Peyer's patch (tissue), 4 donors: ENCODE measurements at regions not wholly inside any gene's neighbourhood (a gene's known extent, or its start where the extent isn't known, plus 50 kb on each side); places are given as distances from the start of the nearest gene placed in this dataset.

ENCODE experiments used
- DNase-seq, 3 donors: peaks; one replicate each; pipeline ENCODE4 v3.0.0-alpha.2; 2017 to 2019
- H3K27ac ChIP-seq, 4 donors: fragments of 200-600 bp; sonication (generic); one replicate each; pipeline ENCODE4 v1.5.1; 2016 to 2019
- H3K27me3 ChIP-seq, 2 donors: fragments of 200-600 bp; sonication (generic); one replicate each; pipeline ENCODE4 v1.5.1; 2019
- H3K36me3 ChIP-seq, 3 donors: fragments of 200-600 bp; sonication (generic); one replicate each; pipeline ENCODE4 v1.5.1; 2016 to 2019
- H3K4me1 ChIP-seq, 4 donors: fragments of 200-600 bp; sonication (generic); one replicate each; pipeline ENCODE4 v1.5.1; 2016 to 2019
- H3K4me3 ChIP-seq, 4 donors: fragments of 200-600 bp; sonication (generic); 1 replicate in 3 of 4; 2 replicates in 1 of 4; pipeline ENCODE4 v1.5.1; 2016 to 2019; ENCODE audit warnings: mild to moderate bottlenecking in 1 of 4
- H3K9me3 ChIP-seq, 4 donors: fragments of 200-600 bp; sonication (generic); one replicate each; pipeline ENCODE4 v1.5.1; 2016 to 2019; ENCODE audit warnings: mild to moderate bottlenecking in 1 of 4
- CTCF ChIP-seq, 6 experiments: fragments of 450-650 bp in 4 of 6; fragments of 200-600 bp in 2 of 6; sonication (generic) in 1 of 6; IDR thresholded peaks; one replicate each; pipeline ENCODE4 v1.5.1; 2017 to 2019; ENCODE audit warnings: antibody characterized with exemption in 6 of 6, mild to moderate bottlenecking in 3 of 6, moderate library complexity in 1 of 6
- POLR2A ChIP-seq, 2 donors: fragments of 450-650 bp; IDR thresholded peaks; one replicate each; pipeline ENCODE4 v1.5.1; 2017; ENCODE audit warnings: antibody characterized with exemption in 2 of 2, mild to moderate bottlenecking in 2 of 2, moderate library complexity in 2 of 2

- no peaks in the 10 kb centered on the region for H3K9me3 ChIP-seq
- no peaks in the 10 kb centered on the region for H3K4me1 ChIP-seq
- no peaks in the 10 kb centered on the region for H3K27me3 ChIP-seq
- TF ChIP-seq POLR2A (IDR thresholded peaks at IDR 0.05) (no peak), CTCF (IDR thresholded peaks at IDR 0.05) (no peak)
- no peak for DNase-seq
- no peak overlapping the region for H3K4me3 ChIP-seq
- H3K36me3 ChIP-seq, result no peaks in the 10 kb centered on the region
- H3K27ac ChIP-seq, result no peak overlapping the region
Measured at GRCh38 chr15:94769089-94769488, 537.7 kb downstream of the MCTP2 start.

GRCh38 chr15:94770199-94770598 lies 538.8 kb downstream of the MCTP2 start:
- Histone ChIP-seq H3K36me3 (no peaks in the 10 kb centered on the region), H3K4me3 (no peak overlapping the region), H3K9me3 (no peaks in the 10 kb centered on the region), H3K27ac (no peak overlapping the region), H3K4me1 (no peaks in the 10 kb centered on the region), H3K27me3 (no peaks in the 10 kb centered on the region)
- TF ChIP-seq CTCF (IDR thresholded peaks at IDR 0.05) (no peak), POLR2A (IDR thresholded peaks at IDR 0.05) (no peak)
- no peak for DNase-seq

- Histone ChIP-seq H3K36me3 (no peaks in the 10 kb centered on the region), H3K9me3 (no peaks in the 10 kb centered on the region), H3K4me3 (no peak overlapping the region), H3K27ac (no peak overlapping the region), H3K4me1 (no peaks in the 10 kb centered on the region), H3K27me3 (no peaks in the 10 kb centered on the region)
- DNase-seq, result no peak
- TF ChIP-seq CTCF (IDR thresholded peaks at IDR 0.05), result no peak
- no peak for TF ChIP-seq POLR2A (IDR thresholded peaks at IDR 0.05)
Measured at GRCh38 chr15:94777037-94777436, 545.7 kb downstream of the MCTP2 start.

GRCh38 chr15:94778840-94779239 lies 547.5 kb downstream of the MCTP2 start:
- H3K27ac ChIP-seq, result no peak overlapping the region
- no peak for DNase-seq
- no peaks in the 10 kb centered on the region for H3K36me3 ChIP-seq
- no peak for TF ChIP-seq POLR2A (IDR thresholded peaks at IDR 0.05)
- no peak for TF ChIP-seq CTCF (IDR thresholded peaks at IDR 0.05)
- H3K4me1 ChIP-seq, result no peaks in the 10 kb centered on the region
- H3K4me3 ChIP-seq, result no peak overlapping the region
- H3K27me3 ChIP-seq, result no peaks in the 10 kb centered on the region
- H3K9me3 ChIP-seq, result no peaks in the 10 kb centered on the region

GRCh38 chr15:94780166-94780565 lies 548.8 kb downstream of the MCTP2 start:
- H3K36me3 ChIP-seq, result no peaks in the 10 kb centered on the region
- no peaks in the 10 kb centered on the region for H3K4me1 ChIP-seq
- H3K27me3 ChIP-seq, result no peaks in the 10 kb centered on the region
- no peaks in the 10 kb centered on the region for H3K9me3 ChIP-seq
- H3K4me3 ChIP-seq, result no peak overlapping the region
- no peak for DNase-seq
- TF ChIP-seq POLR2A (IDR thresholded peaks at IDR 0.05) (no peak), CTCF (IDR thresholded peaks at IDR 0.05) (no peak)
- no peak overlapping the region for H3K27ac ChIP-seq

GRCh38 chr15:94785091-94785490 lies 553.7 kb downstream of the MCTP2 start:
- no peak for TF ChIP-seq POLR2A (IDR thresholded peaks at IDR 0.05)
- no peak for TF ChIP-seq CTCF (IDR thresholded peaks at IDR 0.05)
- Histone ChIP-seq H3K36me3 (no peaks in the 10 kb centered on the region), H3K27me3 (no peaks in the 10 kb centered on the region), H3K4me1 (no peaks in the 10 kb centered on the region), H3K4me3 (no peak overlapping the region), H3K27ac (no peak overlapping the region), H3K9me3 (no peaks in the 10 kb centered on the region)
- no peak for DNase-seq
